ENCODE measurements at regions not wholly inside any gene's neighbourhood (a gene's known extent, or its start where the extent isn't known, plus 50 kb on each side); places are given as distances from the start of the nearest gene placed in this dataset.

DNA sequence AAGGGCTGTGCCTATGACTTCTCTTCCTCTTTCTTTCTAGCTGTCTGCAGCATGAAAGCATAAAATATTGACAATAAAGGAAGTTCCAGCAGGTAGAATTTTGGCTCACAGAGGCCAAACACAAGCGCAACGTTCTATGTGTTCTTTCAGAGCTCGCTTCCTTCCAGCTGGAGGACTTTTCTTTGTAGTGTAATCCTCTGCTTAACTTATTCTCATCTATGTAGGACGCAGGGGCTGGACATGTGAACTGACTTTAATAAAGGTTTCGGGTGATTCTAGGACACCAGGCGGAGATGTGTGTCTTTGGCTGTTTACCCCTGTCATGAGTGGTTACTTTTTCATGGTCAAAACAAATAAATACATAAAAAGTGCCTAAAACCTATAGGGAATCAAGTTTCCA lies 191.5 kb upstream of the MAF start:
- TF ChIP-seq, protein P1, sequence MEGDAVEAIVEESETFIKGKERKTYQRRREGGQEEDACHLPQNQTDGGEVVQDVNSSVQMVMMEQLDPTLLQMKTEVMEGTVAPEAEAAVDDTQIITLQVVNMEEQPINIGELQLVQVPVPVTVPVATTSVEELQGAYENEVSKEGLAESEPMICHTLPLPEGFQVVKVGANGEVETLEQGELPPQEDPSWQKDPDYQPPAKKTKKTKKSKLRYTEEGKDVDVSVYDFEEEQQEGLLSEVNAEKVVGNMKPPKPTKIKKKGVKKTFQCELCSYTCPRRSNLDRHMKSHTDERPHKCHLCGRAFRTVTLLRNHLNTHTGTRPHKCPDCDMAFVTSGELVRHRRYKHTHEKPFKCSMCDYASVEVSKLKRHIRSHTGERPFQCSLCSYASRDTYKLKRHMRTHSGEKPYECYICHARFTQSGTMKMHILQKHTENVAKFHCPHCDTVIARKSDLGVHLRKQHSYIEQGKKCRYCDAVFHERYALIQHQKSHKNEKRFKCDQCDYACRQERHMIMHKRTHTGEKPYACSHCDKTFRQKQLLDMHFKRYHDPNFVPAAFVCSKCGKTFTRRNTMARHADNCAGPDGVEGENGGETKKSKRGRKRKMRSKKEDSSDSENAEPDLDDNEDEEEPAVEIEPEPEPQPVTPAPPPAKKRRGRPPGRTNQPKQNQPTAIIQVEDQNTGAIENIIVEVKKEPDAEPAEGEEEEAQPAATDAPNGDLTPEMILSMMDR (conservative IDR thresholded peaks at IDR 0.05; ENCODE audit: low read length), result no peak
- TF ChIP-seq EZH2phosphoT487 (IDR thresholded peaks at IDR 0.05; ENCODE audit: borderline replicate concordance), result no peak
